Hepatocyte (in vitro differentiated cells): ENCODE measurements at regions not wholly inside any gene's neighbourhood (a gene's known extent, or its start where the extent isn't known, plus 50 kb on each side); places are given as distances from the start of the nearest gene placed in this dataset.

Source experiments
- DNase-seq: peaks from one replicate; pipeline ENCODE4 v3.0.0-alpha.2; 2016; ENCODE audit warnings: low spot score
- H2AFZ ChIP-seq: fragments of 200-600 bp; sonication (generic); 2 replicates; pipeline ENCODE4 v1.6.0; 2016; ENCODE audit warnings: antibody characterized with exemption, mild to moderate bottlenecking
- H3K27ac ChIP-seq: fragments of 200-600 bp; sonication (generic); 2 replicates; pipeline ENCODE4 v1.5.1; 2016; ENCODE audit warnings: mild to moderate bottlenecking
- H3K27me3 ChIP-seq: fragments of 200-600 bp; sonication (generic); 2 replicates; pipeline ENCODE4 v1.6.1; 2016
- H3K36me3 ChIP-seq: fragments of 200-600 bp; sonication (generic); replicated peaks from 2 replicates; pipeline ENCODE4 v1.5.1; 2016; ENCODE audit warnings: low read depth; ENCODE audit not compliant: insufficient read depth
- H3K4me1 ChIP-seq: fragments of 200-600 bp; sonication (generic); 2 replicates; pipeline ENCODE4 v1.5.1; 2016; ENCODE audit warnings: mild to moderate bottlenecking, moderate library complexity; ENCODE audit not compliant: insufficient read depth
- H3K4me2 ChIP-seq: fragments of 200-600 bp; sonication (generic); 2 replicates; pipeline ENCODE4 v1.6.0; 2016
- H3K4me3 ChIP-seq: fragments of 200-600 bp; sonication (generic); 2 replicates; pipeline ENCODE4 v1.5.1; 2016; ENCODE audit warnings: mild to moderate bottlenecking
- H3K79me2 ChIP-seq: fragments of 200-600 bp; sonication (generic); 2 replicates; pipeline ENCODE4 v1.6.0; 2017; ENCODE audit warnings: mild to moderate bottlenecking
- H3K9me2 ChIP-seq: fragments of 200-600 bp; sonication (generic); replicated peaks from 2 replicates; pipeline ENCODE4 v1.6.0; 2017; ENCODE audit warnings: mild to moderate bottlenecking; ENCODE audit not compliant: insufficient read depth
- H3K9me3 ChIP-seq: fragments of 200-600 bp; sonication (generic); 2 replicates; pipeline ENCODE4 v1.5.1; 2016; ENCODE audit warnings: low read depth, mild to moderate bottlenecking
- H4K20me1 ChIP-seq: fragments of 200-600 bp; sonication (generic); 2 replicates; pipeline ENCODE4 v1.6.0; 2016; ENCODE audit warnings: mild to moderate bottlenecking; ENCODE audit not compliant: insufficient read depth, poor library complexity, severe bottlenecking
- CTCF ChIP-seq: fragments of 200-600 bp; sonication (generic); IDR thresholded peaks from 2 replicates; pipeline ENCODE4 v1.5.1; 2016; ENCODE audit warnings: antibody characterized with exemption, mild to moderate bottlenecking; ENCODE audit not compliant: poor library complexity
- EZH2 ChIP-seq: fragments of 200-600 bp; sonication (generic); IDR thresholded peaks from 2 replicates; pipeline ENCODE4 v1.6.1; 2016; ENCODE audit warnings: antibody characterized with exemption, mild to moderate bottlenecking, borderline replicate concordance
- EZH2phosphoT487 ChIP-seq: fragments of 200-600 bp; sonication (generic); IDR thresholded peaks from one replicate; pipeline ENCODE4 v1.6.1; 2018; ENCODE audit warnings: antibody characterized with exemption, mild to moderate bottlenecking, low read depth, moderate library complexity; ENCODE audit not compliant: unreplicated experiment, severe bottlenecking
- WGBS: methylation state at CpG from one replicate; pipeline ENCODE4 v1.1.6; 2016; ENCODE audit warnings: low lambda C conversion rate; ENCODE audit errors: missing lambda C conversion rate; 5-methylcytosine and 5-hydroxymethylcytosine counted together

GRCh38 chr4:123672987-123673386, 276.4 kb downstream of the SPRY1 start:
- H3K4me2 ChIP-seq: no peak overlapping the region
- no peak for TF ChIP-seq EZH2phosphoT487
- 78% methylated on average over 3 of the region's 3 CpGs for WGBS

GRCh38 chr4:123673971-123674370, 277.4 kb downstream of the SPRY1 start:
- H3K4me1 ChIP-seq: no peaks in the 10 kb centered on the region
- WGBS: 78% methylated on average over 2 of the region's 2 CpGs
- H4K20me1 ChIP-seq: no peaks in the 10 kb centered on the region
- H3K27me3 ChIP-seq: no peaks in the 10 kb centered on the region
- no peaks in the 10 kb centered on the region for H3K9me3 ChIP-seq
- H2AFZ ChIP-seq: no peak overlapping the region
- H3K27ac ChIP-seq: peak overlapping the region; percentile 67
- H3K4me3 ChIP-seq: no peak overlapping the region
- no peak overlapping the region for H3K4me2 ChIP-seq
- H3K79me2 ChIP-seq: no peaks in the 10 kb centered on the region
- no peaks in the 10 kb centered on the region for H3K9me2 ChIP-seq
- no peak for TF ChIP-seq EZH2
- no peak for DNase-seq
- no peaks in the 10 kb centered on the region for H3K36me3 ChIP-seq

More at GRCh38 chr4:123672987-123673386, 276.4 kb downstream of the SPRY1 start:
- no peaks in the 10 kb centered on the region for H3K4me1 ChIP-seq
- peak overlapping the region; percentile 5 for H2AFZ ChIP-seq
- peak; percentile 8 for DNase-seq
- H3K79me2 ChIP-seq: no peaks in the 10 kb centered on the region
- no peaks in the 10 kb centered on the region for H3K9me3 ChIP-seq
- H4K20me1 ChIP-seq: no peaks in the 10 kb centered on the region
- peak overlapping the region; percentile 67 for H3K27ac ChIP-seq
- no peaks in the 10 kb centered on the region for H3K36me3 ChIP-seq
- H3K9me2 ChIP-seq: no peaks in the 10 kb centered on the region
- H3K4me3 ChIP-seq: no peak overlapping the region
- no peaks in the 10 kb centered on the region for H3K27me3 ChIP-seq

GRCh38 chr4:123674762-123675465, 278.3 kb downstream of the SPRY1 start:
- Histone ChIP-seq H3K4me2 (no peak overlapping the region), H3K4me3 (no peak overlapping the region), H3K27ac (no peak overlapping the region), H3K4me1 (no peaks in the 10 kb centered on the region), H3K27me3 (no peaks in the 10 kb centered on the region), H3K9me3 (no peaks in the 10 kb centered on the region), H3K79me2 (no peaks in the 10 kb centered on the region), H4K20me1 (no peaks in the 10 kb centered on the region), H3K36me3 (no peaks in the 10 kb centered on the region), H3K9me2 (no peaks in the 10 kb centered on the region), H2AFZ (no peak overlapping the region)
- TF ChIP-seq CTCF (no peak), EZH2phosphoT487 (no peak), EZH2 (no peak)
- DNase-seq: no peak
- 95% methylated on average over 5 of the region's 5 CpGs for WGBS

DNA sequence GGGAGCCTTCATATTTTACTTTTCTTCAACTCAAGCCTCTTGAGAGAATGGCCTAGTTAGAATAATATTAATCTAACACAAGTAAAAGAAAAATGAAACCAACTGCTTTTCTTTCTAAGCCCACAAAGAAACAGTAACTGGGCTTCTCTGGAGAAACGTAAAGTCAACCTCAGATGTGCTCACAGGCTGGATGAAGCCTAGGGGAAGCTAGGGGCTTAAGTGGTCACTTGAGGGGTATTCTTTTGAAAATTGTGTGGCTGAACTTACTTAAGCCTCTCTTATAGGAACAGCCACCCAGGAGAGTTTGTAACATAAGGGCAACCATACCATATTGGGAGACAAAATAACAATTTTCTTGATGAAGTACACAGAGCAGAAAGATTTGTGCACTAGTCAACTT, 279.0 kb downstream of the SPRY1 start:
- Histone ChIP-seq H3K36me3 (no peaks in the 10 kb centered on the region), H3K9me2 (no peaks in the 10 kb centered on the region), H3K27me3 (no peaks in the 10 kb centered on the region), H3K79me2 (no peaks in the 10 kb centered on the region), H3K4me2 (no peak overlapping the region), H3K9me3 (no peaks in the 10 kb centered on the region), H4K20me1 (no peaks in the 10 kb centered on the region), H3K27ac (no peak overlapping the region), H3K4me1 (no peaks in the 10 kb centered on the region), H3K4me3 (no peak overlapping the region), H2AFZ (no peak overlapping the region)
- no peak for DNase-seq
- TF ChIP-seq EZH2phosphoT487 (no peak), EZH2 (no peak), CTCF (no peak)
- 89% methylated on average over 1 of the region's 1 CpG for WGBS
